KBM-7 (cell line): ENCODE measurements at regions not wholly inside any gene's neighbourhood (a gene's known extent, or its start where the extent isn't known, plus 50 kb on each side); places are given as distances from the start of the nearest gene placed in this dataset.
"Not testable (repeated sequence)": the region's sequence is repeated elsewhere in the genome, so short reads cannot be mapped to it uniquely, and the experiment has no call there.

ENCODE experiments used
- DNase-seq: peaks from one replicate; pipeline ENCODE4 v3.0.0-alpha.2; 2015
- in situ Hi-C: fragments of 300-500 bp; cut with MboI; formaldehyde crosslinking; loops from 2 replicates; pipeline ENCODE4 v1.14.3; 2020; ENCODE audit warnings: low sequenced_read_pairs, low pct_unique_long_range_greater_than_20kb, mixed read lengths

- no peak for DNase-seq
- in situ Hi-C loops = no loop called here
Measured at GRCh38 chr6:11855743-11856142, 77.1 kb upstream of the ADTRP start.

GRCh38 chr6:11854408-11855165, 76.0 kb upstream of the ADTRP start:
- in situ Hi-C loops = no loop called here
- DNase-seq = no peak

GRCh38 chr6:11853678-11854407, 75.2 kb upstream of the ADTRP start:
- peak; percentile 27 for DNase-seq
- in situ Hi-C loops = no loop called here

GRCh38 chr6:11852061-11852651, 73.6 kb upstream of the ADTRP start:
- in situ Hi-C loops = no loop called here
- DNase-seq = no peak

GRCh38 chr6:11851387-11851786, 72.8 kb upstream of the ADTRP start:
- no peak for DNase-seq
- in situ Hi-C loops = no loop called here

GRCh38 chr6:11848852-11849731, 70.5 kb upstream of the ADTRP start:
- in situ Hi-C loops = no loop called here
- DNase-seq = no peak

- DNase-seq = no peak
- in situ Hi-C loops = no loop called here
Measured at GRCh38 chr6:11848346-11848651, 69.7 kb upstream of the ADTRP start.

- in situ Hi-C loops = no loop called here
- DNase-seq = no peak
Measured at GRCh38 chr6:11847515-11848345, 69.1 kb upstream of the ADTRP start.

GRCh38 chr6:11847068-11847467, 68.5 kb upstream of the ADTRP start:
- DNase-seq = not testable (repeated sequence)

GRCh38 chr6:11845664-11846577, 67.3 kb upstream of the ADTRP start:
- in situ Hi-C loops = no loop called here

More at GRCh38 chr6:11847068-11847467, 68.5 kb upstream of the ADTRP start:
- in situ Hi-C loops = not testable (repeated sequence)

GRCh38 chr6:11842795-11843194, 64.2 kb upstream of the ADTRP start:
- DNase-seq, in situ Hi-C loops: not testable (repeated sequence)

More at GRCh38 chr6:11845664-11846577, 67.3 kb upstream of the ADTRP start:
- no peak for DNase-seq

GRCh38 chr6:11835065-11835464, 56.5 kb upstream of the ADTRP start:
- in situ Hi-C loops = no loop called here
- no peak for DNase-seq

- in situ Hi-C loops = no loop called here
- DNase-seq = no peak
Measured at GRCh38 chr6:11833626-11834592, 55.3 kb upstream of the ADTRP start.

GRCh38 chr6:11831653-11832052, 53.0 kb upstream of the ADTRP start:
- no peak for DNase-seq
- in situ Hi-C loops = no loop called here

- DNase-seq = no peak
Measured at GRCh38 chr6:11830520-11830919, 51.9 kb upstream of the ADTRP start.

GRCh38 chr6:11830105-11830504, 51.5 kb upstream of the ADTRP start:
- DNase-seq = no peak
- in situ Hi-C loops = no loop called here

More at GRCh38 chr6:11830520-11830919, 51.9 kb upstream of the ADTRP start:
- in situ Hi-C loops = no loop called here
